A549 (cell line): ENCODE measurements at regions not wholly inside any gene's neighbourhood (a gene's known extent, or its start where the extent isn't known, plus 50 kb on each side); places are given as distances from the start of the nearest gene placed in this dataset.
"Not testable (repeated sequence)": the region's sequence is repeated elsewhere in the genome, so short reads cannot be mapped to it uniquely, and the experiment has no call there.

Source experiments
- ATAC-seq, 2 experiments: fragments of 200-7000 bp in 1 of 2; fragments of >200 bp in 1 of 2; cut with Nextera tagmentation in 1 of 2; cut with Tn5 transposase in 1 of 2; 3 replicates each; pipeline versions ENCODE4 v1.8.0 to v1.9.1; 2018 to 2020; ENCODE audit warnings: mild to moderate bottlenecking in 1 of 2, moderate library complexity in 1 of 2
- CTCF ChIA-PET: fragments of 300-600 bp; sonication (Branson Sonifier 250); formaldehyde crosslinking; extraction: SDS; loops from one replicate; lab custom pipeline; 2021; ENCODE audit warnings: antibody characterized with exemption, inconsistent platforms; lab: Yijun Ruan, JAX
- POLR2A ChIA-PET: fragments of 350-600 bp; formaldehyde crosslinking; extraction: SDS; loops from one replicate; lab custom pipeline; 2021; ENCODE audit warnings: antibody characterized with exemption, inconsistent platforms; lab: Yijun Ruan, JAX
- DNase-seq, 2 experiments: peaks; one replicate each; pipeline versions ENCODE4 v3.0.0 to v3.0.0-alpha.2; 2011 to 2016; ENCODE audit warnings: low read depth in 1 of 2, low spot score in 1 of 2
- FAIRE-seq: peaks from 2 replicates; lab custom pipeline; 2011; peaks lifted over from hg19 to GRCh38; lab: Jason Lieb, UNC
- H3K27ac ChIP-seq, 2 experiments: fragments of >200 bp; sonication (Bioruptor Twin); formaldehyde crosslinking; 3 replicates each; pipeline ENCODE4 v1.5.1; 2016 to 2017
- H3K4me1 ChIP-seq: fragments of >200 bp; sonication (Bioruptor Twin); formaldehyde crosslinking; 3 replicates; pipeline ENCODE4 v1.6.1; 2016
- H3K4me2 ChIP-seq: fragments of >200 bp; sonication (Bioruptor Twin); formaldehyde crosslinking; 3 replicates; pipeline ENCODE4 v1.6.1; 2016
- H3K4me3 ChIP-seq: fragments of >200 bp; sonication (Bioruptor Twin); formaldehyde crosslinking; 3 replicates; pipeline ENCODE4 v1.5.1; 2016
- H3K9me3 ChIP-seq: fragments of >200 bp; sonication (Bioruptor Twin); formaldehyde crosslinking; 3 replicates; pipeline ENCODE4 v1.6.1; 2016
- WGBS: methylation state at CpG from one replicate; pipeline ENCODE4 v1.1.6; 2017; ENCODE audit errors: missing lambda C conversion rate; 5-methylcytosine and 5-hydroxymethylcytosine counted together

DNA sequence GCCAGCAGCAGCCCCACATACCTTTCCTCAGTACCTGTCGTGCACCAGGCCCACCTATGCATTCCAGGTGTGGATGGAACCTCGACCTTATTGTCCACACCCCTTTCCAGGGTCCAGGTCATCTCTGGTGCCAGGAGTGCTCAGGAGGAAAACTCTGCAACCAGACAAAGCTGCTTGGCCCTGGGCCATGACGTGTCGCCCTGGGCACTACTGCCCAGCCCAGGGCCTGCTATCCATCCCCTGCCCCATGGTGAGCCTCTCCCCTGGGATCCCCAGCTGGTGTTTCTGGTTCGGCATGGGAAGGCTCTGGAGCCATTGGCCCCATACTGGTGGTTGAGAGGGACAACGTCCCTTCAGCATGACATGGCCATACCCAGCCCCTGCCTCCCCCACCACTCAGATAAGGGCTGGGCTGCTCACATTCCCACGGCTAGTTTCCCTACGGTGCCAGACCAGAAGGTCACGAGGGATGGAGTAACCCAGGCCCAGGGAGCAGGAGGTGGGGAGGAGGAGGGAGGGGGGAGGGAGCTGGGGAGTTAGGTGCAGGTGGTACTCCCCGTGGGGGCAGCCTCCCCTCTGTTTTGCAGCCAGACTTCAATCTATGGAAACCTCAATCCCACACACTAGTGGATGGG, 123.2 kb upstream of the MTLN start:
- H3K4me1 ChIP-seq, ATAC-seq, FAIRE-seq, H3K4me2 ChIP-seq, H3K27ac ChIP-seq, POLR2A ChIA-PET, DNase-seq, H3K9me3 ChIP-seq, CTCF ChIA-PET, H3K4me3 ChIP-seq: not testable (repeated sequence)
- WGBS: 100% methylated on average over 2 of the region's 10 CpGs

- CTCF ChIA-PET, POLR2A ChIA-PET, DNase-seq, H3K9me3 ChIP-seq, FAIRE-seq, H3K4me2 ChIP-seq, H3K4me3 ChIP-seq, H3K27ac ChIP-seq, H3K4me1 ChIP-seq: not testable (repeated sequence)
- peak in 1 of 2 experiments; percentile 24; a peak in 3 of 6 replicates for ATAC-seq
- WGBS: 84% methylated on average over 10 of the region's 18 CpGs
Observed at GRCh38 chr2:110333114-110334095, 121.1 kb upstream of the MTLN start.

- ATAC-seq, H3K9me3 ChIP-seq, DNase-seq, CTCF ChIA-PET, H3K4me3 ChIP-seq, H3K4me2 ChIP-seq, H3K4me1 ChIP-seq, H3K27ac ChIP-seq, POLR2A ChIA-PET, FAIRE-seq: not testable (repeated sequence)
- 80% methylated on average over 1 of the region's 10 CpGs for WGBS
Observed at GRCh38 chr2:110331625-110332024, 119.3 kb upstream of the MTLN start.

DNA sequence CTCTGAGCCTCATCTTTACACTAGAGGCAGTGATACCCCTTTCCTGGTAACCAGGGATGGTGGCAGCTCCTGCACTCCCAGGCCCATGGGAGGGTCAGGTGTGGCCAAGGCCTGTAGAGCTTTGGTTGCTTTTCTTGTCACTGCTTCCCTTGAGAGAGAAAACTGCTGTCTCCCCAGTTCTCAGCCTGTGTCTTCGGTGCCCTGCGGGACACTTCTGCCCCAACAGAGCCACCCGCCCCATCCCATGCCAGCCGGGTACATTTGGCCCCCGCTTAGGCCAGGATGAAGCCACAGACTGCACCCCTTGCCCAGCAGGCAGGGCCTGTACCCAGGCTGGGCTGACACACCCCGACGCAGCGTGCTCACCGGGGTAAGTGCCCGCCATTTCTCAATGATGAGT, 117.4 kb upstream of the MTLN start:
- POLR2A ChIA-PET: not testable (repeated sequence)

DNA sequence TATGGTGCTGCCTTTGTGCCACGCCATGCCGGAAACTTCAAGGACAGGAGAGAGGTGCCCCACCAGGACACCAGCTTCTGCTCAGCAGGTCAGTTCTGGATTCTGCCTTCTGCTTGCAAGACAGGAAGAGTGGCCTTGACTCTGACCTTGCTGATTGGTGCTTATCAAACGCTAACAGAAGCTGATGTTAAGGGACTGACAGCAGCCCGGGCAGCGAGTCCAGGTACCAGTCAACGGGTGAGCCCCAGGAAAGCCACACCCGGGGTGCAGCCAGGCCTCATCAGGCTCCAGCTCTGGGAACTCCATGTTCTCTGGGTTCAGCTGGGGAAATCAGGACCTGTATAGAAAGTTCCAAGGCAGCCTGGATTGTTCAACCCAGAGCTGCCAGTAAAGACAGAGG, 116.8 kb upstream of the MTLN start:
- WGBS: 71% methylated on average over 5 of the region's 7 CpGs
- ATAC-seq, H3K4me2 ChIP-seq, H3K9me3 ChIP-seq, DNase-seq, FAIRE-seq, CTCF ChIA-PET, H3K4me1 ChIP-seq, POLR2A ChIA-PET, H3K27ac ChIP-seq, H3K4me3 ChIP-seq: not testable (repeated sequence)

More for the DNA sequence above, 117.4 kb upstream of the MTLN start:
- ATAC-seq, H3K4me2 ChIP-seq, H3K9me3 ChIP-seq, DNase-seq, H3K4me1 ChIP-seq, H3K4me3 ChIP-seq, FAIRE-seq, H3K27ac ChIP-seq, CTCF ChIA-PET: not testable (repeated sequence)
- WGBS: 96% methylated on average over 4 of the region's 10 CpGs

DNA sequence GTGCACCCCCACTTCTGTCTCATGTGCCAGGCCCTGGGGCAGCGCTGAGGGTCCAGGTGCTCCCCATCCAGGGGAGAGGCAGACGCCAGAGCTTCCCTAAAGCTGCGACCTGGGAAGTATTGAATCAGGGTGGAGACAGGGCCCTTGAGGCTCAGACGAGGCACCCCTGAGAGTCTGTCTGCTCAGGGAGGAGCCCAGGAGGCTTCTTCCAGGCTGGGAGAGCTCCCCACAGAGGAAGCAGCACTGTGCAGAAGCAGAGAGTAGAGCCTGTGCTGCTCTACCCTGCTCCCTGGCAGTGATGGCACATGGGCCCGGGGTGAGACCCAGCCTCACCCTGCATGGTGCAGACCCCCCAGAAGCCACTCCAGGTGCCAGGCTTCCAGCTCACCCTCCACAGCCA, 116.3 kb upstream of the MTLN start:
- ATAC-seq: peak; percentile 23 to 31; a peak in 3 of 6 replicates
- H3K4me2 ChIP-seq, CTCF ChIA-PET, H3K4me1 ChIP-seq, H3K9me3 ChIP-seq, H3K27ac ChIP-seq, H3K4me3 ChIP-seq, FAIRE-seq, POLR2A ChIA-PET, DNase-seq: not testable (repeated sequence)
- 81% methylated on average over 4 of the region's 5 CpGs for WGBS

- H3K9me3 ChIP-seq, FAIRE-seq, POLR2A ChIA-PET, DNase-seq, H3K27ac ChIP-seq, H3K4me3 ChIP-seq, CTCF ChIA-PET, H3K4me1 ChIP-seq, ATAC-seq, H3K4me2 ChIP-seq: not testable (repeated sequence)
- WGBS: no CpG with 5 or more reads among the region's 4 CpGs
Observed at GRCh38 chr2:110323832-110324231, 111.5 kb upstream of the MTLN start.

DNA sequence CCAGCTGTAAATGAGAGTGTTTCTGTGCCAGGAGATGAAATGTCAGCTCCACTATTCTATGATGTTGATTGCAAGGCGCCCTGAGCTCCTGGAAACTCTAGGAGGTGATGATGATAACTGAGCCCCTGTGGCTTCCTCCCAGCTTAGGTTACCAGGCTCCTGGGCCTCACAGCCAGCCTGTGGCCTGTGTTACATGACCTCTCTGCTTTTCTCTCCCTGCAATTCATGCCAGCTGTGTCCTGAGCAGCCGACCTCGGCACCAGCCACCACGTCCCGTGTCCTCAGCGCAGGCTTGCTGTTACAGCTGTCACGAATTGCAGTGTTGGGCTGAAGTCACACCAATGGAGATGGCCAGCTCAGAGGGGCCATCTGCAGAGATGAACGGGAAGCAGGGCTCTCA, 110.2 kb upstream of the MTLN start:
- H3K4me2 ChIP-seq, ATAC-seq, H3K9me3 ChIP-seq, FAIRE-seq, H3K4me3 ChIP-seq, POLR2A ChIA-PET, H3K4me1 ChIP-seq, CTCF ChIA-PET, H3K27ac ChIP-seq, DNase-seq: not testable (repeated sequence)
- WGBS: no CpG with 5 or more reads among the region's 8 CpGs

DNA sequence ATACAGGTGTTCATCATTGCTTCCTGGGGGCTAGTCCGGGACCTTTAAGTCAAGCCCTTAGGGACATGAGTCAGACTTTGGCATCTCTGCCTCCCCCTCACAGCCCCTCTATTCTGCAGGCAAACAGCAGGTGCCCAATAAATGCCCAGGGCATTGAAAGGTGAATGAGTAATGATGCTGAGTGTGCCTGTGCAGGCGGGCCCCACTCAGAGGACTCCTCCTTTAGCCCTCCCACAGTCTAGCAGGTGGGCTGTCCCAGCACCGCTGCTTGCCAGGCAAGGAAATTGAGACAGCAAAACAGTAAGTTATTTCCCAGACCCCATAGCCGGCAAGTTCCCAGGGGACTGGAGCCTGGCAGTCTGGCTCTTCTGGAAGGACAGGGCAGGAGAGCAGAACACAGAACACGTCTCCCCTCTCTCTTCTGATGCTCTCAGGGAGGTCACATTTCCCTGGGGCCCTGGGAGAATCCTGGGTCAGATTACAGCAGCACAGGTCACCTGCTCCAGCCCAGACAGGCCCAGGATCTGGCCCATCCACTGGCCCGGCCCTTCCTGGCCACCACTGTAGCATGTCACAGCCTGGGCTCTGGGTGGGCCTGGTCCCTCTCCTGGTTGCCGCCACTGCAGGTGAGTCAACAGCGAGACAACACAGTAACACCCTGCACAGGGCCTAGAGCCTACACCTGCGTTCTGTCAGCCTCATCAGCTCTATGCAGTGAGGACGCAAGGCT, 108.7 kb upstream of the MTLN start:
- H3K4me2 ChIP-seq, DNase-seq, CTCF ChIA-PET, ATAC-seq, H3K4me1 ChIP-seq, H3K4me3 ChIP-seq, FAIRE-seq, H3K27ac ChIP-seq, H3K9me3 ChIP-seq, POLR2A ChIA-PET: not testable (repeated sequence)
- no CpG with 5 or more reads among the region's 10 CpGs for WGBS

GRCh38 chr2:110318898-110319297, 106.6 kb upstream of the MTLN start:
- H3K4me1 ChIP-seq, H3K4me2 ChIP-seq, H3K4me3 ChIP-seq, FAIRE-seq, H3K27ac ChIP-seq, DNase-seq, POLR2A ChIA-PET, CTCF ChIA-PET, ATAC-seq, H3K9me3 ChIP-seq: not testable (repeated sequence)
- WGBS: no CpG with 5 or more reads among the region's 4 CpGs

DNA sequence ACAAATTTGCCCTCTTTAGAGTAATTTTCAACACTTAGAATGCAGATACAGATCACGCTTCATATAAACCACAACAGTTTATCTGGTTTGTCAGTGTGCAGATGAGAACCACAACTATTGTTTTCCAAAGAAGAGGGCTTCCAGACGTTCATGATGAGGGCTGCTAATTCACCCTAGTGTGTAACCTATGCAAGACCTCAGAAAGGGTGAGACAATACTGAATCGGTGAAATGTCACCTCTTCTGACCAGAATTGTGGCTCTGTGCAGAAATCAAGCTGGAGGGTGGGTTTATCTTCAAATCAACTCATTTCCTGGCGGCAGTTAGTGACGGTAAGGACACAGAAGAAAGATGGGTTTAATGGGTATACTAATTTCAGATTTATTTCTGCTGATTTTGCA, 105.0 kb upstream of the MTLN start:
- FAIRE-seq, CTCF ChIA-PET, DNase-seq, H3K27ac ChIP-seq, POLR2A ChIA-PET, H3K4me2 ChIP-seq, H3K9me3 ChIP-seq, ATAC-seq, H3K4me3 ChIP-seq, H3K4me1 ChIP-seq: not testable (repeated sequence)
- WGBS: no CpG with 5 or more reads among the region's 5 CpGs
